Spleen (tissue), 11 donors: ENCODE measurements at regions not wholly inside any gene's neighbourhood (a gene's known extent, or its start where the extent isn't known, plus 50 kb on each side); places are given as distances from the start of the nearest gene placed in this dataset.

ENCODE experiments used
- DNase-seq: peaks from one replicate; pipeline ENCODE4 v3.0.0-alpha.2; 2020
- H3K27ac ChIP-seq, 8 donors: fragments of 200-600 bp; sonication (generic) in 7 of 8; 1 replicate in 4 of 8; 2 replicates in 4 of 8; pipeline versions ENCODE4 v1.5.0 to v1.8.0; 2016 to 2021; ENCODE audit warnings: inconsistent platforms in 4 of 8, mild to moderate bottlenecking in 4 of 8, moderate library complexity in 1 of 8
- H3K27me3 ChIP-seq, 7 donors: fragments of 200-600 bp; sonication (generic) in 6 of 7; replicated peaks in 1 of 7; 1 replicate in 4 of 7; 2 replicates in 3 of 7; pipeline versions ENCODE4 v1.5.0 to v1.8.0; 2016 to 2021; ENCODE audit warnings: inconsistent platforms in 3 of 7, mild to moderate bottlenecking in 1 of 7
- H3K36me3 ChIP-seq, 6 donors: fragments of 200-600 bp; sonication (generic) in 5 of 6; 1 replicate in 4 of 6; 2 replicates in 2 of 6; pipeline versions ENCODE4 v1.5.0 to v1.8.0; 2016 to 2021; ENCODE audit warnings: inconsistent platforms in 2 of 6
- H3K4me1 ChIP-seq, 6 donors: fragments of 200-600 bp; sonication (generic) in 5 of 6; 1 replicate in 3 of 6; 2 replicates in 3 of 6; pipeline versions ENCODE4 v1.5.0 to v1.8.0; 2016 to 2021; ENCODE audit warnings: inconsistent platforms in 3 of 6
- H3K4me3 ChIP-seq, 8 donors: fragments of 200-600 bp; sonication (generic) in 7 of 8; 1 replicate in 4 of 8; 2 replicates in 4 of 8; pipeline versions ENCODE4 v1.5.0 to v1.8.0; 2016 to 2021; ENCODE audit warnings: inconsistent platforms in 4 of 8, mild to moderate bottlenecking in 4 of 8, moderate library complexity in 2 of 8
- H3K9me3 ChIP-seq, 8 donors: fragments of 200-600 bp; sonication (generic) in 7 of 8; 1 replicate in 4 of 8; 2 replicates in 4 of 8; pipeline versions ENCODE4 v1.5.0 to v1.8.0; 2016 to 2021; ENCODE audit warnings: inconsistent platforms in 4 of 8
- POLR2A ChIP-seq, 3 donors: fragments of 450-650 bp; IDR thresholded peaks; one replicate each; pipeline ENCODE4 v1.5.1; 2017; ENCODE audit warnings: antibody characterized with exemption in 3 of 3, mild to moderate bottlenecking in 1 of 3
- POLR2AphosphoS5 ChIP-seq, 3 donors: sonication (generic); formaldehyde crosslinking; IDR thresholded peaks; one replicate each; pipeline ENCODE4 v1.5.1; 2017; ENCODE audit warnings: antibody characterized with exemption in 3 of 3
- WGBS, 5 donors: extraction: QIAGEN DNeasy Blood & Tissue Kit in 3 of 5; methylation state at CpG; one replicate each; pipeline versions ENCODE4 v1.1.5 to v1.1.7; 2013 to 2018; 5-methylcytosine and 5-hydroxymethylcytosine counted together
- intact Hi-C: fragments of 100-400 bp; cut with DNase I; formaldehyde crosslinking; loops from one replicate; pipeline ENCODE4 v1.15.0; 2023; ENCODE audit warnings: low total_unique reads
- TF ChIP-seq, protein P1 (sequence below), 11 experiments: fragments of 200-600 bp in 7 of 11; fragments of 450-650 bp in 4 of 11; sonication (generic) in 4 of 11; IDR thresholded peaks in 8 of 11; conservative IDR thresholded peaks in 3 of 11; 1 replicate in 7 of 11; 2 replicates in 4 of 11; pipeline versions ENCODE4 v1.4.0 to v1.8.0; 2016 to 2021; ENCODE audit warnings: antibody characterized with exemption in 11 of 11, inconsistent platforms in 4 of 11, mild to moderate bottlenecking in 1 of 11
- donor health status: healthy with polysubstance abuse.
- donor health status: DM: no; HTN: no; CAD: no; lungs with moderate emphysema.
- donor health status: DM: no; HTN: no; CAD: no.
- donor health status: Bipolar disorder and iron deficiency.
- donor health status: healthy.
- donor health status: DM: no; HTN: no; CAD: no.
- donor health status: DM: yes; HTN: yes; CAD: no.

DNA sequence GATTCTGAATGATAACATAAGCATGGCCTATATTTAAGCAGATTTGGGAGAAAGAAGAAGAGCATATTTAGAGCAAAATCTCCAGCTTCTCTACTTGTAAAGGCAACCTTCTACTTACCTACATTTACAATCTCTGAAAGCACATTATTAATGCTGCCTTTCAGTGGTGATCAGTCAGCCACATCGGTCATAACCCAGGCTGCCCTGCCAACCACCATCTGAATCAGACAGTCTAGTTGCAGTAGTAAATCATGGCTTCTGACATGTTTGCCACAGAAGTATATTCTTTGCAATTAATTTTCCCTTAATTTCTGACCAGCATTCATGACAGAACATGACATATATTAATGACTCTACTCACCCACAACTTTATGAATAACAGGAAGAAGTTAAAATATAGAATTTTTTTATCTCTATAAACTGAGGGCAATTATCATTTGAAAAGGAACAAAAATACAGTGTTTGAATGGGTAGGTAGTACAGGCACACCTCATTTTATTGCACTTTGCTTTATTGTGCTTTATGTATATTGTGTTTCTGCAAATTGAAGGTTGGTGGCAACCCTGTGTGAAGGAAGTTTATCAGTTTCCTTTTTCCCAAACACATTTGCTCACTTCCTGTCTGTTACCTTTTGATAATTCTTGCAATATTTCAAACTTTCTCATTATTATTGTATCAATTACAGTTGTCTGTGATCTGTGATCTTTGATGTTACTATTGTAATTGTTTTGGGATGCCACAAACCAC, 531.6 kb upstream of the CHAC2 start:
- Histone ChIP-seq H3K4me3 (no peak overlapping the region), H3K27ac (no peak overlapping the region), H3K27me3 (no peaks in the 10 kb centered on the region), H3K4me1 (peaks cover 0 to 8% (median 0%) of the 10 kb centered on the region in 6 donors), H3K36me3 (no peaks in the 10 kb centered on the region), H3K9me3 (no peaks in the 10 kb centered on the region)
- intact Hi-C loops: no loop called here
- WGBS, 5 donors: 6 to 9% (median 8%) methylated on average over 1 of the region's 1 CpG
- TF ChIP-seq POLR2A (IDR thresholded peaks at IDR 0.05) (no peak), POLR2AphosphoS5 (IDR thresholded peaks at IDR 0.05) (no peak)
- TF ChIP-seq, protein P1, sequence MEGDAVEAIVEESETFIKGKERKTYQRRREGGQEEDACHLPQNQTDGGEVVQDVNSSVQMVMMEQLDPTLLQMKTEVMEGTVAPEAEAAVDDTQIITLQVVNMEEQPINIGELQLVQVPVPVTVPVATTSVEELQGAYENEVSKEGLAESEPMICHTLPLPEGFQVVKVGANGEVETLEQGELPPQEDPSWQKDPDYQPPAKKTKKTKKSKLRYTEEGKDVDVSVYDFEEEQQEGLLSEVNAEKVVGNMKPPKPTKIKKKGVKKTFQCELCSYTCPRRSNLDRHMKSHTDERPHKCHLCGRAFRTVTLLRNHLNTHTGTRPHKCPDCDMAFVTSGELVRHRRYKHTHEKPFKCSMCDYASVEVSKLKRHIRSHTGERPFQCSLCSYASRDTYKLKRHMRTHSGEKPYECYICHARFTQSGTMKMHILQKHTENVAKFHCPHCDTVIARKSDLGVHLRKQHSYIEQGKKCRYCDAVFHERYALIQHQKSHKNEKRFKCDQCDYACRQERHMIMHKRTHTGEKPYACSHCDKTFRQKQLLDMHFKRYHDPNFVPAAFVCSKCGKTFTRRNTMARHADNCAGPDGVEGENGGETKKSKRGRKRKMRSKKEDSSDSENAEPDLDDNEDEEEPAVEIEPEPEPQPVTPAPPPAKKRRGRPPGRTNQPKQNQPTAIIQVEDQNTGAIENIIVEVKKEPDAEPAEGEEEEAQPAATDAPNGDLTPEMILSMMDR (IDR thresholded peaks at IDR 0.05 in 8 of 11, conservative IDR thresholded peaks at IDR 0.05 in 3 of 11): no peak
- no peak for DNase-seq

DNA sequence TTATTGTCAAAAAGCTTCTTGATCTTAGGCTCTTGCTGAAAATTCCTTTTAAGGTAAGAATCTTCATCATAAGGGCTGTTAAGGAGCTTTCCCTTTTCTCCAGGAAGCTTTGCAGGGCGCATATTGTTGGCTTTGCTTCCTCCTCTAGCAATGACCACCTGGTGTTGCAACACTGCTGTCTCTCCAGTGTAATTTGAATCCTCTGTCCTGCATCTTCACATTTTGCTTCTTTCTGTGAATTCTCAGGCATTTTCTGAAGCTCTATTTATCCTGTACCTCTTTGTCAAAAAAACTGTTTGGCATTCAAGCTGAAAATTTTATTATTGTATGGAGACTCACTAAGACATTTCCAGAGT, 533.1 kb upstream of the CHAC2 start:
- intact Hi-C loops: no loop called here

DNA sequence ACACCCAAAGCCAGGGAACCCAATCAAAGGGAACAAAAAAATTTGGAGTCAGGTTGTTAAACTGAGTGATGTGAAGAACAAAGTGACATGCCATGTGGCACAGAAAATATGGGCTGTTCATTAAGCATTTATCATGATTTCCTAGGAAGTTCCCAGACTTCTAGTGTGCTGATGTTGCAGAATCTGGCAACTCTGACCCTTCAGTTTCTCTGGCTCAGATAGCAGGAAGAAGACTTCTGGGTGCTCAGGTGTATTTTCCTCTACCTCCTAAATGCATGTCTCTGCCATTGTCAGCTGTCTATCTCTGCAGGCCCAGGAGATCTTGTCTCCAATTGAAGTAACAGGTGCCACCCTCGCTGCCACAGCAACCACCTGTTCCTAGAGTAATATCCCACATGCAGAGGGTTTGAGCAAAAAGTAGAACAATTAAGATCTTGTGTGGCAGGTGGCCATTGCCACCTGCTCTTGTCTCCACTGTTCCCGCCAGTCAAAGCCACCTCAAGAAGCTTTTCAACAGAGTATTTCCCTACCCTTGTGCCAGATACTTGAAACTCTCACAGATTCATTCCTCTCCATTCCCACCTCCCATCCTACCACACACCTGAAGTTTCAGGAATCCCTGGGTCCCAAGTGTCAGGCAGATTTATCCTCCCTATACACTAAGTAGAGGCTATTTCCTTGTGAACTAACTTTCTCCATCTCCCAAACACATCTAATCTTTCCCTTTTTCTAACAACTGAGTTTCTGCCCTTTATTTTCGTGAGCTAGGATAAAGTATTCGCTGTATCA, 533.7 kb upstream of the CHAC2 start:
- Histone ChIP-seq H3K4me1 (peaks cover 0 to 8% (median 0%) of the 10 kb centered on the region in 6 donors), H3K9me3 (no peaks in the 10 kb centered on the region), H3K36me3 (no peaks in the 10 kb centered on the region), H3K27me3 (no peaks in the 10 kb centered on the region), H3K27ac (no peak overlapping the region), H3K4me3 (no peak overlapping the region)
- 80 to 87% (median 83%) methylated on average over 4 of the region's 4 CpGs for WGBS, 5 donors
- intact Hi-C loops: no loop called here
- no peak for TF ChIP-seq POLR2AphosphoS5 (IDR thresholded peaks at IDR 0.05)
- TF ChIP-seq, protein P1 (IDR thresholded peaks at IDR 0.05 in 8 of 11, conservative IDR thresholded peaks at IDR 0.05 in 3 of 11): no peak
- TF ChIP-seq POLR2A (IDR thresholded peaks at IDR 0.05): no peak
- DNase-seq: no peak

More for the DNA sequence above, 533.1 kb upstream of the CHAC2 start:
- H3K9me3 ChIP-seq: no peaks in the 10 kb centered on the region
- H3K27ac ChIP-seq: no peak overlapping the region
- H3K27me3 ChIP-seq: no peaks in the 10 kb centered on the region
- 24 to 33% (median 30%) methylated on average over 1 of the region's 1 CpG for WGBS, 5 donors
- no peak overlapping the region for H3K4me3 ChIP-seq
- no peak for DNase-seq
- TF ChIP-seq POLR2A (IDR thresholded peaks at IDR 0.05) (no peak), POLR2AphosphoS5 (IDR thresholded peaks at IDR 0.05) (no peak)
- TF ChIP-seq, protein P1 (IDR thresholded peaks at IDR 0.05 in 8 of 11, conservative IDR thresholded peaks at IDR 0.05 in 3 of 11): no peak
- H3K4me1 ChIP-seq: peaks cover 0 to 8% (median 0%) of the 10 kb centered on the region in 6 donors
- H3K36me3 ChIP-seq: no peaks in the 10 kb centered on the region

DNA sequence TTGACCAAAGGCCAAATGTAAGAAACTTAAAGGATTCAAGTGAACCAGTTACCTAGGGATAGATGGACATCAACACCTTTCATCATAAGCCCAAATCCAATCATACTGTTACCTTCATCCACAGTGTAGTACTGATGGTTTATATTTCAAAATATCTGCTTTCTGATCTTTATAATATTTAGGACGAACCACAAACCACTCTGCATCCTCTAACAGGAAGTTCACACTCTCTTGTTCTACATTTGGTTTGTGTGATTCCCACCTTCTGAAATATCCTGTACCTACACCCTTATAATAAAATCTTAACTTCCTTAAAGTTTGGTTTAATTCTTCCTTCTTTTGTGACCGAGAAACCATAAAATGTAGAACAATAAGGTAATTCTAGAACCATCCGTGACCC, 535.7 kb upstream of the CHAC2 start:
- intact Hi-C loops: no loop called here
- no peak for DNase-seq
- 13 to 29% (median 18%) methylated on average over 3 of the region's 3 CpGs for WGBS, 5 donors
- TF ChIP-seq, protein P1 (IDR thresholded peaks at IDR 0.05 in 8 of 11, conservative IDR thresholded peaks at IDR 0.05 in 3 of 11): no peak
- Histone ChIP-seq H3K9me3 (no peaks in the 10 kb centered on the region), H3K27ac (no peak overlapping the region), H3K27me3 (no peaks in the 10 kb centered on the region), H3K36me3 (no peaks in the 10 kb centered on the region), H3K4me1 (peaks cover 0 to 8% (median 0%) of the 10 kb centered on the region in 6 donors), H3K4me3 (no peak overlapping the region)
